Stimulated activated memory B cell treated with anti-CD40 and anti-IgM and Interleukin-4, amounts not matched to agents 10 μg/mL and 1 μg/mL and 100 μg/mL, for 72 hours (primary cell): ENCODE measurements at regions not wholly inside any gene's neighbourhood (a gene's known extent, or its start where the extent isn't known, plus 50 kb on each side); places are given as distances from the start of the nearest gene placed in this dataset.

Source experiments
- ATAC-seq: fragments of 150-1000 bp; cut with Tn5 transposase; 2 replicates; pipeline ENCODE4 v1.10.0; 2021
- H3K27ac Mint-ChIP-seq: one replicate; pipeline ENCODE4 v1.8.0; 2022; ENCODE audit warnings: mild to moderate bottlenecking, mixed read lengths
- H3K27me3 Mint-ChIP-seq: one replicate; pipeline ENCODE4 v1.8.0; 2022; ENCODE audit warnings: mixed read lengths
- H3K36me3 Mint-ChIP-seq: one replicate; pipeline ENCODE4 v1.8.0; 2022; ENCODE audit warnings: mixed read lengths
- H3K4me1 Mint-ChIP-seq: one replicate; pipeline ENCODE4 v1.8.0; 2022; ENCODE audit warnings: mixed read lengths
- H3K4me3 Mint-ChIP-seq: one replicate; pipeline ENCODE4 v1.8.0; 2022; ENCODE audit warnings: mild to moderate bottlenecking, moderate library complexity, mixed read lengths
- H3K9me3 Mint-ChIP-seq: one replicate; pipeline ENCODE4 v1.8.0; 2022; ENCODE audit warnings: mixed read lengths

DNA sequence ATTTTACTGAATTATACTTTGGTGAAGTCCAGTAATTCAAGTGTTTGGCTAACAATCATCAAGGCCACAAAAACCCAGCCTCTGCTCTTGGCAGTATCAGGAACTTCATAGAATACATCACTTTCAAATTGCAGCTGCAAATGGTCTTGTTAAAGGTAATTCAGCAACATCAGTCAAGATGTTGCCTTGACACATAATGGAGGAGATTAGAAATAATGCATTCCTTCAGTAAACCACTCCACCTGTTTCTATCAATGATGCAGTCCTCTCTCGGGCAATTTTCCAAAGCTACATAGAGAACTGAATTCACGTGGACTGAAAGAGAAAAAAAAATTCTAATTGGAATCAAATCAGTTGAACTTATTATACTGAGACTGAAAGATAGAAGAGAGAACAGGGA lies 279.3 kb downstream of the VGLL3 start:
- Mint-ChIP-seq H3K36me3 (no peaks in the 10 kb centered on the region), H3K9me3 (peaks cover 3% of the 10 kb centered on the region), H3K27ac (no peak overlapping the region), H3K4me3 (no peak overlapping the region), H3K4me1 (no peaks in the 10 kb centered on the region), H3K27me3 (no peaks in the 10 kb centered on the region)
- no peak for ATAC-seq

DNA sequence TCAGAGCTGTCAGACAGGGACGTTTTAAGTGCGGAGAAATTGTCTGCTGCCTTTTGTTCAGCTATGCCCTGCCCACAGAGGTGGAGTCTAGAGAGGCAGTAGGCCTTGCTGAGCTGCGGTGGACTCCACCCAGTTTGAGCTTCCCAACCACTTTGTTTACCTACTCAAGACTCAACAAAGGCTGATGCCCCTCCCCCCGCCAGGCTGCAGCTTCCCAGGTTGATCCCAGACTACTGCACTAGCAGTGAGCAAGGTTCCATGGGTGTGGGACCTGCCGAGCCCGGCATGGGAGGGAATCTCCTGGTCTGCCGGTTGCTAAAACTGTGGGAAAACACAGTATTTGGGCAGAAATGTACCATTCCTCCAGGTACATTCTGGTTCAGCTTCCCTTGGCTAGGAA lies 282.1 kb downstream of the VGLL3 start:
- ATAC-seq = no peak
- Mint-ChIP-seq H3K27ac (no peak overlapping the region), H3K9me3 (peaks cover 11% of the 10 kb centered on the region), H3K27me3 (no peaks in the 10 kb centered on the region), H3K36me3 (no peaks in the 10 kb centered on the region), H3K4me3 (no peak overlapping the region), H3K4me1 (no peaks in the 10 kb centered on the region)

DNA sequence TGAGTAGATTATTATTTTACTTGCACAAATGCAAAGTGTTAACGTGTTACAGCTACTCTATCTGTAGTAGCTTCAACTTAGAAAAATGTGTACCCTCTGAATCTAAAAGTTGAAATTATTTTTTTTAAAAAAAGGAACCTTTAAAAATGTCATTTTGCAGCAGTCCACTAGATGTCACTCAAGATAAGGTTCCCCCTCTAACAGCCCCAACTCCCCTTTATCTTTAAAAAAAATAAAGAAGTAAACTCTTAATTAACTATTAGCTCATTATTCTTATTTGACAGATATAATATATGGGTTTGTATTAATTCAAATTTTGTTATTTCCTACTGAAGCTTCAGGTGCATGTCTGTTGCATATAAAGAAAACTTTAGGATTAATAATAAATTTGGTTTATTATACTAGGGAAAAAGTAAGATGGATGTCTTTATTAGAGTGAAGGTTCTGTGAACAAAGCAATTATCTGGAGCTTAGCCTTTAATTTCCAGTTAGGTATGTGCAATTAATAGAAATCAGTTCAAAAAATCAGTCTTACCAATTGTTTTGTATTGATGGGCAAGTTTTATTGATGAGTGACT lies 288.5 kb downstream of the VGLL3 start:
- ATAC-seq = no peak
- Mint-ChIP-seq H3K27ac (no peak overlapping the region), H3K27me3 (no peaks in the 10 kb centered on the region), H3K9me3 (peaks cover 11% of the 10 kb centered on the region), H3K4me1 (no peaks in the 10 kb centered on the region), H3K36me3 (no peaks in the 10 kb centered on the region), H3K4me3 (no peak overlapping the region)

DNA sequence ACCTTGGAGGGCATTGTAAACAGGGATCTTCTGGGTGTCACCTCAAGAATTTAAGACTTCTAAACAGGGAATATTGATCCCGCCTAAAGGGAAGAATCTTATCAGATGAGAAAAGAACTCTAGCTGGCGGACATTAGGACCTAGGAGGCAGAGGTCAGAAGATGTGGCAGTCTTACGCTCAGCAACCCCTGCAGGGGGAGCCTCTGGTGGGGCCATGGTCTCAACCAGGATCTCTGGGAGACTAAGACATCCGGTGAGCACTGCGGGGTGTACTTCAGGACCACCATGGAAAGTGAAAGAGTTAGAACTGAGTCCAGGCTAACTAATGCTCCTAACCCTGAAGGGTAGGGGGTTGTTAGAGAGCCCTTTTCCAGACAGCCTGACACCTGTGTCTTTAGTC lies 295.2 kb downstream of the VGLL3 start:
- Mint-ChIP-seq H3K27me3 (no peaks in the 10 kb centered on the region), H3K27ac (no peak overlapping the region), H3K9me3 (no peaks in the 10 kb centered on the region), H3K4me1 (no peaks in the 10 kb centered on the region), H3K36me3 (no peaks in the 10 kb centered on the region), H3K4me3 (no peak overlapping the region)
- ATAC-seq = no peak

DNA sequence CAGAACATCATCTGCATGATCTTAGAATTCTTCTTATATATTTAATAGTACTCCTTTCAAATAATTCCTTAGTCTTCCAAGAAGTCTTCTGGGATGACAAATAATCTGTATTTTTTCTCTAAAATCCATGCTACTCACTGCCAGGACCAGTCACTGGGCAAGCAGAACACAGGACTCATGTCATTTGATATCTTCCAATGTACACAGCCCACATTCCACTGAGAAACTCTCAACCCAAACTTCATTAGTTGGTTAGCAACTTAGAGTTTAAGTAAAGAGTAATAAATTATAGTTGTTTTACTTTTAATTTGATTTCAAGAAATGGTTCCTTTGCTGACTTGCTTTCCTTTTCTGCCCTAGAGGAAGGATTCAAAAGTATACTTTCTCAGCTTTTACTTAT lies 317.0 kb downstream of the VGLL3 start:
- no peak for ATAC-seq
- Mint-ChIP-seq H3K27me3 (no peaks in the 10 kb centered on the region), H3K4me1 (no peaks in the 10 kb centered on the region), H3K27ac (no peak overlapping the region), H3K4me3 (no peak overlapping the region), H3K36me3 (no peaks in the 10 kb centered on the region), H3K9me3 (peaks cover 12% of the 10 kb centered on the region)

DNA sequence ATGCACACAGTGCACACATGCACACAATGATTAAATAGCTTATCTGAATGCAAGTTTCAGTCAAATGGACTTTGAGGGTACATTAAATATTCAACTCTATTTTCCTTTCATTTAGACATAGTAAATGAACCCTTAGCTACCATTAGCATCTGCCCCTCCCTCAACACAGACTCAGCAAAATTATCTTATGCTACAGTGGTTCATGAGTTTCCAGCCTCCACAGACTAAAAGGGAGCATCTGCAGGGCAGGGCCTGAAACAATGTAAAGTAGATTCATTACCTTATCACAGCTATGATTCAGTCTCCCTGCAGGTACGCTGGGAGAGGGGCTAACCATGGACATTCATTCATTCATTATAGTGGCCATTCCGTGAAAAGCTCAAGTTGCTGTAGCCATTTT lies 329.1 kb downstream of the VGLL3 start:
- no peak overlapping the region for H3K4me3 Mint-ChIP-seq
- H3K9me3 Mint-ChIP-seq = peaks cover 5% of the 10 kb centered on the region
- H3K27me3 Mint-ChIP-seq = no peaks in the 10 kb centered on the region
- no peak for ATAC-seq
- no peaks in the 10 kb centered on the region for H3K4me1 Mint-ChIP-seq
- H3K27ac Mint-ChIP-seq = no peak overlapping the region
- no peaks in the 10 kb centered on the region for H3K36me3 Mint-ChIP-seq

DNA sequence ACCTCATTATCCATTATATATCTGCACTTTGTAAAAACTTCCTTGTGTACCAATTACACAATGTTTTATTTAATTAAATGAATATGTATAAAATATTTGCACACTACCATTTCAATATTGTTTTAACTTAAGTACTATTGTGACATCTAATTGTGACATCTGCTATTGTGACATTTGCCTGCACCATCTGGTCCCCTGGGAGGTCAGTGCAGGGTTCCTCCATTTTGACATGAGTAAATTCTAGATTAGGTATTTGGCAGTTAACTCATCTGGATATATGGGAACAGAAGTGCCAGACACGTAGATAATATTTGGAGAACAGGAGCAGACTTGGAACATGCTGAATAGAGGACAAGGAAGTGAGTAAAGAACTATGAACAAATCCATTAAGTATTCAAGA lies 332.1 kb downstream of the VGLL3 start:
- ATAC-seq = no peak
- Mint-ChIP-seq H3K4me3 (no peak overlapping the region), H3K27me3 (no peaks in the 10 kb centered on the region), H3K27ac (no peak overlapping the region), H3K4me1 (no peaks in the 10 kb centered on the region), H3K9me3 (peaks cover 3% of the 10 kb centered on the region), H3K36me3 (no peaks in the 10 kb centered on the region)

DNA sequence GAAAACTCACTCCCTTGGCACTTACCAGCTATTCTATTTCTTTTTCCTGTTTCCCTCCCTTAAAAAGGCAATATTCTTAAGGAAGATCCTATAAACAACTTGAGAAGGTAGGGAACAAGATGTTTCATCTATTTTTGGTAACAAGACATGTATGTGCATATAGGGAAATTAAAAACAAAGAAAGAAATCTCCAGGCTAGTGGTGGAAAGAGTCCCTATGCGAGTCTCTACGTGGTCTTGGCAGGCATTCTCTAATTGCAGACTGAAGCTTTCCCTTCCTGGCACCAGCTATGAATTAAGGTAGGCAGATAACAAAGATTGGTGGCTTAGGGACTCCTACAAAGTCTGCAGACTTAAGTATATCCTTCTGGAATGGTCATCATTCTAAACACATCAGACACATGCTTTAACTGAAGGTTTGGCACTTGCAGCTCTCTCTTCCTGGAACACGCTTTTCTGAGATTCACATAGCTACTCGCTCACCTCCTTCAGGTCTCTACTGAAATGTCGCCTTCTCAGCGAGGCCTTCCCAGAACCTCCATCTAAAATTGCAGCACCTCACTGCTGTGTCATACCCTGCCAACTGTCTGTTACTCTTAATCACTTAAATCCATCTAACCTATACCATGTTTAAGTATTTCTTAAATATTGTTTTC lies 336.0 kb downstream of the VGLL3 start:
- peaks cover 3% of the 10 kb centered on the region for H3K9me3 Mint-ChIP-seq
- no peak overlapping the region for H3K27ac Mint-ChIP-seq
- no peak for ATAC-seq
- no peaks in the 10 kb centered on the region for H3K27me3 Mint-ChIP-seq
- H3K4me3 Mint-ChIP-seq = no peak overlapping the region
- no peaks in the 10 kb centered on the region for H3K4me1 Mint-ChIP-seq
- no peaks in the 10 kb centered on the region for H3K36me3 Mint-ChIP-seq

DNA sequence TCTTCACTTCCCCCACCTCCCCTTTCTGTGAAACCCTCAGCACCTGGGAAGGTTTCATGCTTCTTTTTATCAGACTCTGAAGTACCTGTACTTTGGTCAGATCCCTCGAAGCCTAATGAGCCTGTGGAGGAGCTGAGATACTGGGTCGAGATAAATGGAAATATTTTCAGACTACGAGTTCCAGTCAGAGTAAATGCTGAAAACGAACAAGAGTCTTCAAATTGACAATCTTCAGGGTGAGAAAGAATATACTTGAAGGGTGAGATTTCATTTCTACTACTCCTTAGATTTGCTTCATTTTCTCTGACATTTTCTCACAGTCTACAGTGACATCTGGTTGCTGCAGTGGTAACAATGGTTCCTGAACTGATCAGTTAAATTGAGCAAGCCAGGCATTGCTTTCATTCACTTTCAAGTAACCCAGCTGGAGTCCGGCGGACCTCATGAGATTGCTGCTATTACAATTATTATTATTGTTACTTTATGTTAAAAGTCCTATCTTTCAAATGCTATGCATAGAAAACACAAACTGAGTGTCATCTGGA lies 337.2 kb downstream of the VGLL3 start:
- Mint-ChIP-seq H3K27me3 (no peaks in the 10 kb centered on the region), H3K27ac (no peak overlapping the region)

DNA sequence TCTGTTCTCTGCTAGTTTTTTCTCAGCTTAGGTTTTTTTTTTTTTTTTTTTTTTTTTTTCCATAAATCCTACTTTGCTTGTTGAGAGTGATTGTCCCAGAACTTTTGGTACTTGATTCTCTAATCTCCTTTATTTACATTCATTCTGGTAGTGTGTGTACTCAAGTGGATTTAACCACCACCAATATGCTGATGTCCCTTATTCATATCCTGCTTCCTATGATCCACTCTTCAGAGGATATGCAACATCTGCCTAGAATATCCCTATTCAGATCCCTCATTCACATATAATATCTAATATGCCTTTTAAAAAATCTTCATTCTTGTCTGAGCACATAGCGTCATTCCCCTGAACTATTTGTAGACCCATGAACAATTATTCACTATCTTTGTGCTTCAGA lies 342.9 kb downstream of the VGLL3 start:
- no peak overlapping the region for H3K27ac Mint-ChIP-seq
- H3K9me3 Mint-ChIP-seq = peaks cover 7% of the 10 kb centered on the region
- H3K4me3 Mint-ChIP-seq = no peak overlapping the region
- no peak for ATAC-seq
- no peaks in the 10 kb centered on the region for H3K4me1 Mint-ChIP-seq
- H3K36me3 Mint-ChIP-seq = no peaks in the 10 kb centered on the region
- H3K27me3 Mint-ChIP-seq = no peaks in the 10 kb centered on the region

More for the DNA sequence above, 337.2 kb downstream of the VGLL3 start:
- ATAC-seq = no peak
- Mint-ChIP-seq H3K4me1 (no peaks in the 10 kb centered on the region), H3K36me3 (no peaks in the 10 kb centered on the region), H3K9me3 (no peaks in the 10 kb centered on the region), H3K4me3 (no peak overlapping the region)

DNA sequence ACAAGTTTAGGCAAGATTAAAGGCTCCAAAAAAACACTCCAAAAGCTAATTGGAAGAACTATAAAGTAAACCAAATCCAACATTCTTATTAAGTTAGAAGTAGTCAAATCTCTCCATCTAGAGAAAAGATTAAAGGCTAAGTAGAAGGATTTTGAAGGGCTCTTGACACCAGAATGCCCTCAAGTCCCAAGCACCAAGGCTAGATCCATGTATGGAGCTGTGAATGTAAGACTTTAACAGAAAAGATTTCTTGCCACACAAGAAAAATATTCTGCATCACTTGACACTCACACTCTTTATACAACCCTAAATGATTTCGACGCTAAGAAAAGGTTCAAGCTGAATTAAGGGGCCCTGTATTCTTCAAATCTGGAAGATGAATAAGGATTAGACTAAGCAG lies 345.2 kb downstream of the VGLL3 start:
- Mint-ChIP-seq H3K4me1 (no peaks in the 10 kb centered on the region), H3K27me3 (no peaks in the 10 kb centered on the region), H3K4me3 (no peak overlapping the region), H3K9me3 (peaks cover 7% of the 10 kb centered on the region), H3K27ac (no peak overlapping the region), H3K36me3 (no peaks in the 10 kb centered on the region)
- no peak for ATAC-seq

DNA sequence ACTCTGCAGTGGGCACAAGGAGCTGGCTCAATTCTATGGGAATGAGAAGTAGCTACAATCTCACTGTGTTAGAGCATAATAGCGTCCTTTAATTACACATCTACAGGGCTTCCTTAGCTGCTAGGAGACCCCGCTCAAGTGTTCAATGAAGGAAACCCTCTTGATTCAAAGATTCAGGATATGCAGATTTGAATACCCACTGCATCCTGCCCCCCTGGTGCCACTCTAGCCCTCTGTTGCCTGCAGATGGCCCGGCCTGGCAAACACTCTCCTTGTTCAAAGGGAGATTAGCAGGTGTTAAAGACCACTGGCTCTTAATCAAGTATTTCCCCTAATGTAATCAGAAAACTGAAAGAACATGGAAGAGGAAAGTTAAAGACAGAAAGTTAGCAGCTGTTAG lies 356.6 kb downstream of the VGLL3 start:
- no peaks in the 10 kb centered on the region for H3K4me1 Mint-ChIP-seq
- H3K4me3 Mint-ChIP-seq = no peak overlapping the region
- ATAC-seq = no peak
- peaks cover 12% of the 10 kb centered on the region for H3K9me3 Mint-ChIP-seq
- H3K27ac Mint-ChIP-seq = no peak overlapping the region
- no peaks in the 10 kb centered on the region for H3K27me3 Mint-ChIP-seq
- no peaks in the 10 kb centered on the region for H3K36me3 Mint-ChIP-seq

DNA sequence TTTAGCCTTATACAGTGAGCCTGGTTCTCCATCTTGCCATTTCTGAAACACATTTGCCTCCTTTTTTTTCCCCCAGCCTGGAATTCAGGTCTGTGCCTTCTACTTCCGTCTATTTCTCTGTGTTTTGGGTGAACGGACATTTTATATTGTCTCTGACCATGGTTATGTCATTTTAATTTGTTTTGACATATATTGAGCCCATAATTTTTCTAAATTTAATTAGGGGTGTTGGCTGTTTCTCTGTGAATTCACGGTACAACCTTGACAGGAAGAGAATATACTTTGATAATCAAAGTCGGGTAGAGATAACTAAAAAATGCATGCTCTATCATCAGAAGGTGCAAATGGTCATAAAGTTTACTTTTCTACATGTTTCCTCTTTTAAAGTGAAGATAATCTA lies 361.4 kb downstream of the VGLL3 start:
- H3K27ac Mint-ChIP-seq = no peak overlapping the region
- H3K27me3 Mint-ChIP-seq = no peaks in the 10 kb centered on the region
- H3K9me3 Mint-ChIP-seq = peaks cover 2% of the 10 kb centered on the region
- ATAC-seq = no peak
- H3K4me3 Mint-ChIP-seq = no peak overlapping the region
- no peaks in the 10 kb centered on the region for H3K36me3 Mint-ChIP-seq
- no peaks in the 10 kb centered on the region for H3K4me1 Mint-ChIP-seq

DNA sequence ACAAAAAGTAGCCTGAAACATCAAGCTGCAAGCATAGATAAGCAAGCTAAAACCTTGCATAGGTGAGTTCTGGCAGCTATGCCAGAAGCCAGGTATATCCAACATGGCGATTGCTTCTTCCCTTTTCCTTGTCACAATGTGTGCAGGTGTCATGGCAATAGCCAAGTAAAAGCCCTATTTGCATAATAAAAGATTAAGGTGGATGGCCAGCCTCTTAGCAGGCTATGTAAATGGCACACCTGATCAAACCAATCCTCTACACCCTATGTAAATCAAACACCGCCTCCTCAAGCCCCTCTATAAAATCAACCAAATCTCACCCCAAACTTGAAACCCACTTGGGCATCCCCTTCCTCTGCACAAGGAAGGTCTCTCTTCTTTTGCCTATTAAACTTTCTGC lies 366.8 kb downstream of the VGLL3 start:
- Mint-ChIP-seq H3K36me3 (no peaks in the 10 kb centered on the region), H3K4me3 (no peak overlapping the region), H3K27me3 (no peaks in the 10 kb centered on the region), H3K4me1 (no peaks in the 10 kb centered on the region), H3K9me3 (peaks cover 3% of the 10 kb centered on the region), H3K27ac (no peak overlapping the region)
- no peak for ATAC-seq

DNA sequence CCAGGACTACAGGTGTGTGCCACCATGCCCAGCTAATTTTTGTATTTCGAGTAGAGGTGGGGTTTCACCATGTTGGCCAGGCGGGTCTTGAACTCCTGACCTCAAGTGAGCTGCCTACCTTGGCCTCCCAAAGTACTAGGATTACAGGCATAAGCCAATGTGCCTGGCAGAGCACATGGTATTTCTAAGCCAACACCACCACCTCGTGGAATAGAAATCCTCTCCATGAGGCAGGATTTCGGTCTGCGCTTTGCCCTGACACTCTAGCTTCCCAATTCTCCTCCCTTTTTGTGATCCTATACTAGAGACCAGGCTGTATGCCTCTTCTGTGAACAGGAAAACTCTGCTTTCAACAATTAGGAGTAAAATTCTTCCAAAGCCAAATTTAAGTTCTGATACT lies 372.2 kb downstream of the VGLL3 start:
- H3K4me3 Mint-ChIP-seq = no peak overlapping the region
- peaks cover 14% of the 10 kb centered on the region for H3K9me3 Mint-ChIP-seq
- no peaks in the 10 kb centered on the region for H3K27me3 Mint-ChIP-seq
- H3K27ac Mint-ChIP-seq = no peak overlapping the region
- ATAC-seq = no peak
- H3K4me1 Mint-ChIP-seq = no peaks in the 10 kb centered on the region
- H3K36me3 Mint-ChIP-seq = no peaks in the 10 kb centered on the region

DNA sequence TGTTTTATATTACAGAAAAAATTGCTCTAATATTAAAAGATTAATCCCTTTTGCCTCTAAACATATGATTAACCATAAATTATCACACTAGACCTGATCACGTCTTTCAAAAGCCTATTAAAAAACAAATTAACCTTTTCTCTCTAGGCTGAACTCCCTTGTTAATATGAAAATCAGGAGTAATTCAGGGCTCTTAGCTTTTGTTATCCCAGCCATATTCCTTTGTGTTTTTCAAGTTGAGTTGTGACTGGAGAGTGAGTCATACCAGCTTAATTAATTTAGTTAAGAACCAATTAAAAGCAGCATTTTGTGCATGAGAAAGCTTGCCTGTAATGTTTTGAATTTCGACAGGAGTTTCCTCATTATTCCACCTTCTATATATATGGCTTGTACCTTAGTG lies 385.8 kb downstream of the VGLL3 start:
- no peak for ATAC-seq
- H3K9me3 Mint-ChIP-seq = peaks cover 15% of the 10 kb centered on the region
- H3K36me3 Mint-ChIP-seq = no peaks in the 10 kb centered on the region
- no peak overlapping the region for H3K27ac Mint-ChIP-seq
- no peaks in the 10 kb centered on the region for H3K27me3 Mint-ChIP-seq
- no peak overlapping the region for H3K4me3 Mint-ChIP-seq
- no peaks in the 10 kb centered on the region for H3K4me1 Mint-ChIP-seq
